ENCODE measurements at regions not wholly inside any gene's neighbourhood (a gene's known extent, or its start where the extent isn't known, plus 50 kb on each side); places are given as distances from the start of the nearest gene placed in this dataset.

DNA sequence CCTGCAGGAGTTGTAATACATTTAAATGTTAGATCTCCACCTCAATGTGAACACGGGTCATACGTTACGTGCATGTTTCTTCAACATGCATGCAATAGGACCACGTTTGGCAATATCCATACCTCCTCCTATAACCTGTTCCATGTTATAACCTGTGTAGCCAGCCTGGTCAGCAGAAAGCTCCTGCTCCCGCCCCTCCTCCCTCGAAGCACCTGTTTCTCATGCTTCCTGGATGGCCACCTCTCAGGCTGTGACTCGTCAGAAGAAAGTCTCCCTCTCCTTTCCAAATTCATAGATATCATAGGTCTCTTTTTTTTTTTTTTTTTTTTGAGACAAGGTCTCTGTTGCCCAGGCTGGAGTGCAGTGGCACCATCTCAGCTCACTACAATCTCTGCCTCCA is 96.5 kb downstream of the HMX1 start:
- H3K4me3 ChIP-seq (ENCODE audit: extremely low read depth, insufficient read depth, low read length, poor library complexity, severe bottlenecking), result no peak overlapping the region
- WGBS, 2 experiments (ENCODE audit: insufficient coverage in 2 of 2), result 83 to 97% methylated on average over 6 of the region's 7 CpGs
- no peaks in the 10 kb centered on the region for H3K36me3 ChIP-seq (ENCODE audit: control insufficient read depth, insufficient read depth, low read length)
- H3K4me1 ChIP-seq (ENCODE audit: control insufficient read depth, insufficient read depth, low read length, poor library complexity, severe bottlenecking), result no peaks in the 10 kb centered on the region
- no peak overlapping the region for H3K27ac ChIP-seq (ENCODE audit: low read depth, low read length, severe bottlenecking)
- no peaks in the 10 kb centered on the region for H3K9me3 ChIP-seq (ENCODE audit: control insufficient read depth, low read length)

DNA sequence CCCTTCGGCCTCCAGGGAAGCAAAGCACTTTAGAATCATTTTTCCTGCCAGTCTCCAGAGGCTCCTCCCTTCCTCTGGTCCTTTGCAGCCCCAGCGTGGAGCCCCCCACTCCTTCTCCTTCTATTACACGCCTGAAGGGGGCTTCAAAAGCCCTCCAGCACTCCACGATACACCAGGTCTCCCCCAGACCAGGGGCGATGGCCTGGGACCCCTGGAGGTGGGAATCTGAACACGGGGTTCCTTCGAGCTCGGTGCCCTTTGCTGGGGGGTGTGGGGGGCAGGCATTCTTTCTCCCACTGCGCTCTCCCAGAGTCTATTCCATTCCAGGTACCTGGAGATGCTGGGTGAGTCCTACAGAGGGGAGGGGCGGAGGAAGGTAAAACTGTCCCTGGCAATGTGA is 97.6 kb downstream of the HMX1 start:
- no peaks in the 10 kb centered on the region for H3K4me1 ChIP-seq (ENCODE audit: control insufficient read depth, insufficient read depth, low read length, poor library complexity, severe bottlenecking)
- H3K4me3 ChIP-seq (ENCODE audit: extremely low read depth, insufficient read depth, low read length, poor library complexity, severe bottlenecking), result no peak overlapping the region
- no peaks in the 10 kb centered on the region for H3K9me3 ChIP-seq (ENCODE audit: control insufficient read depth, low read length)
- H3K27ac ChIP-seq (ENCODE audit: low read depth, low read length, severe bottlenecking), result no peak overlapping the region
- H3K36me3 ChIP-seq (ENCODE audit: control insufficient read depth, insufficient read depth, low read length), result no peaks in the 10 kb centered on the region
- WGBS, 2 experiments (ENCODE audit: insufficient coverage in 2 of 2), result 60 to 83% methylated on average over 1 to 4 of the region's 10 CpGs

DNA sequence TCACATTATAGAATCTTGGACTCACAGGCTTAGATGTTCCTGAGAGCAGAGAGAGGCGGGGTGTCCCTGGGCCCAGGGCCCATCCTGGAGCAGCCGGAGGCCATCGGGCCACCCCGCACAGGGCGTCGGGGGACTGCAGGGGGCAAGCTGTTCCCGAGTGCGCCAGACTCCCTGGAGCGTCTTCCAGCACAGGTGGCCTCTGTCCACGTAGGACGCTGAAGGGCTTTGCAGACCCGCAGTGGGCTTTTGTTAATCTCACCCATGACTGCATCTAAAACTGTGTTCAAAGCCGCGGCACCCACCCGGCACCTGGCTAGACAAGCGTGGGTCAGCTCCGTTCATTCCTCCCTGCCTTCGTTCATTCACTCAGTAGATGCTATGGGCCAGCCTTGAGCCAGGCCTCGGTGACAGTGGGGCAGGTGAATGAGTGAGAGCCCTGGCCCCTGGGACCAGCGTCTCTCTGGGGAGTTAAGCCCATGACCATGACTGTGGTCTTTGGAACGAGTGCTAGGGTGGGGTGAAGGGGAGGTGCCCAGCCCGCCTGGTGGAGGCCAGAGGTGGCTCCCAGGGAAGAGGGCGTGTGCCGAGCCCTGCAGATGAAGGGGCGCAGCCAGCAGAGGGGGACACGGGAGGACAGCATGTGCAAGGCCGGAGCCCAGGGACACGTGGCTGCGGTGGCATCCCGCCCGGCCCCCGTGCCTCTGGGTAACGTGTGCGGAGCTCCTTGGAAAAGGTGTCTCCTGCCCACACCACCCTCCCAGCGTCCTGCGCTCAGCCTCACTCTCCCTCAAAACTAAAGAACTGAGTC is 98.3 kb downstream of the HMX1 start:
- no peaks in the 10 kb centered on the region for H3K9me3 ChIP-seq (ENCODE audit: control insufficient read depth, low read length)
- no peaks in the 10 kb centered on the region for H3K4me1 ChIP-seq (ENCODE audit: control insufficient read depth, insufficient read depth, low read length, poor library complexity, severe bottlenecking)
- no peak overlapping the region for H3K4me3 ChIP-seq (ENCODE audit: extremely low read depth, insufficient read depth, low read length, poor library complexity, severe bottlenecking)
- H3K27ac ChIP-seq (ENCODE audit: low read depth, low read length, severe bottlenecking), result no peak overlapping the region
- H3K36me3 ChIP-seq (ENCODE audit: control insufficient read depth, insufficient read depth, low read length), result no peaks in the 10 kb centered on the region
- WGBS, 2 experiments (ENCODE audit: insufficient coverage in 2 of 2), result 90 to 91% methylated on average over 31 to 36 of the region's 36 CpGs

- no peaks in the 10 kb centered on the region for H3K4me1 ChIP-seq (ENCODE audit: control insufficient read depth, insufficient read depth, low read length, poor library complexity, severe bottlenecking)
- H3K9me3 ChIP-seq (ENCODE audit: control insufficient read depth, low read length), result no peaks in the 10 kb centered on the region
- H3K36me3 ChIP-seq (ENCODE audit: control insufficient read depth, insufficient read depth, low read length), result no peaks in the 10 kb centered on the region
- no peak overlapping the region for H3K27ac ChIP-seq (ENCODE audit: low read depth, low read length, severe bottlenecking)
- 76 to 87% methylated on average over 10 of the region's 14 CpGs for WGBS, 2 experiments (ENCODE audit: insufficient coverage in 2 of 2)
- H3K4me3 ChIP-seq (ENCODE audit: extremely low read depth, insufficient read depth, low read length, poor library complexity, severe bottlenecking), result no peak overlapping the region
Observed at GRCh38 chr4:8772499-8773123, 99.0 kb downstream of the HMX1 start.

DNA sequence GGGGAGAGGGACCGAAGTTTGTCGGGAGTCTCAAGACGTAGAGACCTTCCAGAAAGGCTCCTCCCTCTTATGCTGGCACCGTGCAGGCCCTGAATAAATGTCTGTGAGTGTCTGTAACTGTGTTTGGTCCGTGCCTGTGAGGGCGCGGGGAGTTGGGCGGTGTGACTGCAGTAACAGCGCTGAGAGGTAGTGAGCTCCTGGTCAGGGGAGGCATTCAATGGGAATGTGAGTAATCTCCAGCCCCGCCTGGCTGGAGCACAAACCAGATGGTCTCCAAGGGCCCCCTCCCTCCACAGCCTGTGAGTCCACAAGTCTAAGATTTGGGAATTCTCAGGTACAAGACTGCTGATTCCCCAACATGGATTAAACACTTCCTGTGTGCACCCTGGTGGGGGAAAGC is 100.0 kb downstream of the HMX1 start:
- no peaks in the 10 kb centered on the region for H3K9me3 ChIP-seq (ENCODE audit: control insufficient read depth, low read length)
- H3K27ac ChIP-seq (ENCODE audit: low read depth, low read length, severe bottlenecking), result no peak overlapping the region
- no peak overlapping the region for H3K4me3 ChIP-seq (ENCODE audit: extremely low read depth, insufficient read depth, low read length, poor library complexity, severe bottlenecking)
- WGBS, 2 experiments (ENCODE audit: insufficient coverage in 2 of 2), result 86 to 91% methylated on average over 8 to 9 of the region's 10 CpGs
- H3K4me1 ChIP-seq (ENCODE audit: control insufficient read depth, insufficient read depth, low read length, poor library complexity, severe bottlenecking), result no peaks in the 10 kb centered on the region
- H3K36me3 ChIP-seq (ENCODE audit: control insufficient read depth, insufficient read depth, low read length), result no peaks in the 10 kb centered on the region

- H3K27ac ChIP-seq (ENCODE audit: low read depth, low read length, severe bottlenecking), result no peak overlapping the region
- no peaks in the 10 kb centered on the region for H3K4me1 ChIP-seq (ENCODE audit: control insufficient read depth, insufficient read depth, low read length, poor library complexity, severe bottlenecking)
- no peaks in the 10 kb centered on the region for H3K36me3 ChIP-seq (ENCODE audit: control insufficient read depth, insufficient read depth, low read length)
- no peak overlapping the region for H3K4me3 ChIP-seq (ENCODE audit: extremely low read depth, insufficient read depth, low read length, poor library complexity, severe bottlenecking)
- no peaks in the 10 kb centered on the region for H3K9me3 ChIP-seq (ENCODE audit: control insufficient read depth, low read length)
- 32 to 61% methylated on average over 3 to 8 of the region's 8 CpGs for WGBS, 2 experiments (ENCODE audit: insufficient coverage in 2 of 2)
Observed at GRCh38 chr4:8771258-8771590, 100.4 kb downstream of the HMX1 start.

DNA sequence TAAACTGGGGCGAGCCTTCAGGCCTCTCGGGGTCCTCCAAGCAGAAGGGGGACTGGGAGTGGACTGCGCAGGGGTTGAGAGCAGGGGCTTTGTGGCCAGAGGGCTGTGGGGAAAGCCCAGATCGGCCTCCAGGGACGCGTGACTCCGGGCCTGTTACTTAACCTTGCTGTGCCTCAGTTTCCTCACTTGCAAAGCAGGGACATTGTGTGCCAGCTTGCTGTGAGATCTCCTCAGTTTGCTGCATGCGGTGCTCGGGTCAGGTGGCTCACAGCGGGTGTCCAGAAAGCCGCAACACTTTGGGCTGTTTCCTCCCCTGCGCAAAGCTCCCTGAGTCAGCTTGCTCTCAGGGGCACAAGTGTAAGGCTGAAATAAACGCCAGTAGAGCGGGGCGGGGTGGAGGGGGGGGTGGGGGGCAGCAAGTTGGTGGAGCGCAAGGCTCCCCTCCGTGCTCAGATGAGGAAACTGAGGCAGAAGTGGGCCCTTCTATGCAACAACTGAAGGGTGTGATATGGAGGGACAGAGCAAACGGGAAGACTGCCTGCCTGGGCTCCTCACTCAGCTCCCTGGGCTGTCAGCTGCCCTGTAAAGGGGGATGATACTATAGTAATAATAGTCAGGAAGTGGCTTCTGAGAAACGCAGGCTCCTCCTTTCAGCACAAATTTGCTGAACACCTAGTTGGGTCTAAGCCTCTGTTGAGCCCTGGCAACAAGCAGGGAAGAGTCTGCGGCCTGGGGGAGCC is 101.0 kb downstream of the HMX1 start:
- WGBS, 2 experiments (ENCODE audit: insufficient coverage in 2 of 2), result 67 to 71% methylated on average over 12 to 13 of the region's 20 CpGs
- no peak overlapping the region for H3K27ac ChIP-seq (ENCODE audit: low read depth, low read length, severe bottlenecking)
- no peaks in the 10 kb centered on the region for H3K4me1 ChIP-seq (ENCODE audit: control insufficient read depth, insufficient read depth, low read length, poor library complexity, severe bottlenecking)
- no peaks in the 10 kb centered on the region for H3K36me3 ChIP-seq (ENCODE audit: control insufficient read depth, insufficient read depth, low read length)
- H3K9me3 ChIP-seq (ENCODE audit: control insufficient read depth, low read length), result no peaks in the 10 kb centered on the region
- H3K4me3 ChIP-seq (ENCODE audit: extremely low read depth, insufficient read depth, low read length, poor library complexity, severe bottlenecking), result no peak overlapping the region

- WGBS, 2 experiments (ENCODE audit: insufficient coverage in 2 of 2), result 89 to 90% methylated on average over 14 to 16 of the region's 17 CpGs
- Histone ChIP-seq H3K4me3 (ENCODE audit: extremely low read depth, insufficient read depth, low read length, poor library complexity, severe bottlenecking) (no peak overlapping the region), H3K9me3 (ENCODE audit: control insufficient read depth, low read length) (no peaks in the 10 kb centered on the region), H3K36me3 (ENCODE audit: control insufficient read depth, insufficient read depth, low read length) (no peaks in the 10 kb centered on the region), H3K4me1 (ENCODE audit: control insufficient read depth, insufficient read depth, low read length, poor library complexity, severe bottlenecking) (no peaks in the 10 kb centered on the region), H3K27ac (ENCODE audit: low read depth, low read length, severe bottlenecking) (no peak overlapping the region)
Observed at GRCh38 chr4:8769645-8770517, 101.8 kb downstream of the HMX1 start.

DNA sequence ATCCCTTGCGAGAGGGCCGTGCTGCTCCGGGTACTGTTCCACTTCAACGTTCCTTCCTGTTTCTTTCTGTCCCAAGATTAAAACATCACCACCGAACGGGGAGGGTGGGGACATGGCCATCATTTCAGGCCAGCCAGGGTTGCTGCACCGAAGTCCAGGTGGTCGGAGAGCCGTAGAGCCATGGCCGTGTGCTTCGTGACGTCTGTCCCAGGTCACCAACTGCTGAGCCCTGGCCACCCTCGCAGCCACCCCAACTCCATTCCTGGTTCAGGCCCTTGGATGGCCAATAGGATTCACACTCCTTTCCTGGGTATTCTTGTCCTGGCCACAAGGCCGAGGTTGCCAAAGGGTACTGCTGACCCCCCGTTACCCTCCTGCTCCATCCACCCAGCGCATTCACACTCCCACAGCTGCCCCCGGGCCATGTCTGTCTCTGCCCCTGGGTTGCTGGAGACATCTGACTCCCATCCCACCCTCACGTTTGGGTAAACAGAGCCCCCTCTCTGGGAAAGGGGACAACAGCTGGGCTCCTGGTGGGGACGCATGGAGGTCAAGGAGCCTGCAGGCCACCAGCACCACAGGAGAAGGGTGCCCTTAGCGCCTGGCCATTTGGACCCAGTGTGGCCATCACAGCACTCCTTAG is 103.2 kb downstream of the HMX1 start:
- H3K4me1 ChIP-seq (ENCODE audit: control insufficient read depth, insufficient read depth, low read length, poor library complexity, severe bottlenecking), result no peaks in the 10 kb centered on the region
- 89 to 96% methylated on average over 16 to 19 of the region's 20 CpGs for WGBS, 2 experiments (ENCODE audit: insufficient coverage in 2 of 2)
- H3K27ac ChIP-seq (ENCODE audit: low read depth, low read length, severe bottlenecking), result no peak overlapping the region
- H3K36me3 ChIP-seq (ENCODE audit: control insufficient read depth, insufficient read depth, low read length), result no peaks in the 10 kb centered on the region
- H3K9me3 ChIP-seq (ENCODE audit: control insufficient read depth, low read length), result no peaks in the 10 kb centered on the region
- no peak overlapping the region for H3K4me3 ChIP-seq (ENCODE audit: extremely low read depth, insufficient read depth, low read length, poor library complexity, severe bottlenecking)

DNA sequence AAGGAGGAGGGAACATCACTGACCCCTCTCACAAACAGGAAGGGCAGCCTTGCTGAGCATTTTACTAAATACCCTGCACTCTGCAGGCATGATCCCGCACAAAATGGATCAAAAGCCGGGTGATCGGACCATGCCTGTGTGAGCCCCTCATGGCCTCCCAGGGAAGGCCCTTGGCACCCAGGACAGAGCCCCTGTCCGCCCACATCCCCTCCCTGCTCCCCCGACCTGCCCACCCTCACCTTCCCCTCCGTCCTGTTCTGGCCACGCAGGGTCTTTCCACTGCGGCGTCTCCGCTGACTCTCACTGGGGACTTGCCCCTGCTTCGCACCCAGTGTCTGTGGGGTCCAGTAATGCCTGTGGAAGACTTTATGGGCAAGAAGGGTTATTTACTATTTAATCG is 105.0 kb downstream of the HMX1 start:
- Histone ChIP-seq H3K9me3 (ENCODE audit: control insufficient read depth, low read length) (no peaks in the 10 kb centered on the region), H3K27ac (ENCODE audit: low read depth, low read length, severe bottlenecking) (no peak overlapping the region), H3K36me3 (ENCODE audit: control insufficient read depth, insufficient read depth, low read length) (no peaks in the 10 kb centered on the region), H3K4me1 (ENCODE audit: control insufficient read depth, insufficient read depth, low read length, poor library complexity, severe bottlenecking) (no peaks in the 10 kb centered on the region), H3K4me3 (ENCODE audit: extremely low read depth, insufficient read depth, low read length, poor library complexity, severe bottlenecking) (no peak overlapping the region)
- WGBS, 2 experiments (ENCODE audit: insufficient coverage in 2 of 2), result 98% methylated on average over 5 to 7 of the region's 12 CpGs
